ENCODE measurements at regions not wholly inside any gene's neighbourhood (a gene's known extent, or its start where the extent isn't known, plus 50 kb on each side); places are given as distances from the start of the nearest gene placed in this dataset.
A peak's percentile ranks its signal among the peaks of the same experiment; 100 is the strongest.
"Not testable (repeated sequence)": the region's sequence is repeated elsewhere in the genome, so short reads cannot be mapped to it uniquely, and the experiment has no call there.

- no peak for DNase-seq (ENCODE audit: low read depth, low spot score)
These were observed 56.7 kb upstream of the LRFN5 start for GRCh38 chr14:41549821-41550607.

DNA sequence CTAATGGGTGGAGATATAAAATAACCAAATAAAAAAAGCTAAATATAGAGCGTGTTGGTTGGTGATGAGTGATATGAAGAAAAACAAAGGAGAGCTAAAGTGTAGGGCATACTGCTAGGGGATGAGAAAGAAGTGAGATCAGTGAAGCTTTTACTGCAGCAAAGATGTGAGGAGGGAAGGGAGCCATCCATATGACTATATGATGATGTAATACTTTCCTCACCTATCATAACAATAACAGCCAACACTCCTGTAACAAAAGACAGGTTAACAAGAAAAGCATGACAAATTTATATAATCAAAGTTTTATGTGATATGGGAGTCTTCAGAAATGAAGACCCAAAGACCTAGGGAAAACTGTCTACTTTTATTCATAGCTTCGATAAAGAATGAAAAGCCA, 57.4 kb upstream of the LRFN5 start:
- no peak for DNase-seq (ENCODE audit: low read depth, low spot score)

- DNase-seq (ENCODE audit: low read depth, low spot score) = no peak
These were observed 58.0 kb upstream of the LRFN5 start for GRCh38 chr14:41548666-41549065.

DNA sequence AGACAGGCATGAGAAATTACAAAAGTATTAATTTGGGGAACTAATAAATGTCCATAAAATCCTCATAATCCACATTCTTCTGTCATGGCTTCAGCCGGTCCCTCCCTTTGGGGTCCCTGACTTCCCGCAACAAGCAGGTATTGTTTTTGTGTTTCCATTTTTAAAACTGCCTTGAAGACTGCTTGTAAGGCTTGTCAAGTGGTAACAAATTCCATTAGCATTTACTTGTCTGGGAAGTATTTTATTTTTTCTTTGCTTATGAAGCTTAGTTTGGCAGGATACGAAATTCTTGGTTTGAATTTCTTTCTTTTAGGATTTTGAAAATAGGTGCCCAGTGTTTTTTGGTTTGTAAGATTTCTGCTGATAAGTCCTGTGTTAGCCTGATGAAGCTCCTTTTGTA, 65.3 kb upstream of the LRFN5 start:
- no peak for DNase-seq (ENCODE audit: low read depth, low spot score)

DNA sequence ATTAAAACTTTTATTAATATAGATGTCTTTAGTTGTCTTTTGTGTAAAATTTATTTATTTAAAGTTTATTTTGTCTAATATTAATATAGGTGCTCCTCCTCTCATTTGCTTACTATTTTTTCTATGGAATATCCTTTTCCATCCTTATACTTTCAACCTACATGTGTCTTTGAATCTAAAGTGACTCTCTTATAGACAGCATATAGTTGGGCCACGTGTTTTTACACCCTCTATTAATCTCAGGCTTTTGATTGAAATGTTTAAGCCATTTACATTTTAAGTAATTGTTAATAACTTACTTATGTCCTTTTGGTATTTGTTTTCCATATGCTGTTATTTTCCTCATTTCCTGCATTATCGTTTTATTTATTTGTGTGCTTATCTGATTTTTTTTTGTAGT, 74.4 kb upstream of the LRFN5 start:
- DNase-seq (ENCODE audit: low read depth, low spot score) = no peak

GRCh38 chr14:41521891-41522290, 84.8 kb upstream of the LRFN5 start:
- DNase-seq (ENCODE audit: low read depth, low spot score) = no peak

- not testable (repeated sequence) for DNase-seq (ENCODE audit: low read depth, low spot score)
These were observed 88.6 kb upstream of the LRFN5 start for GRCh38 chr14:41518030-41518429.

DNA sequence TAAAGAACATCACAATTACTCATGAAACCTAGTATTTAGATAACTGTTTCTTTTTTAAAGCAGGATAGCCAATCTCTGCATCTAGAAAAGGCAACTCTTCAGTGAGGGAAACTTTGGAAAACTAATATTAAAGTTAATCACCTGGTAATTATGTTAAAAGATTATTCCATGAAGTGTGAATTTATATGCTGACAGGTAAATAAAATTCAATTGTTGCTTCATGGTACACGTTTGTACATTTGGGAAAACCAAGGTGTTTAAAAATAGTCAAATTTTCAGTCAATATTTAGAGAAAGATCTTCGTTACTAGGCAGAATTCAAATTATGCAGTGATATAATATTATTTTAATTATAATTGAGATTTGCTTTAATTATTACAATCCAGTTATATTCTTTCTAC, 100.1 kb upstream of the LRFN5 start:
- DNase-seq (ENCODE audit: low read depth, low spot score) = no peak

GRCh38 chr14:41505491-41505890, 101.2 kb upstream of the LRFN5 start:
- peak; percentile 44 for DNase-seq (ENCODE audit: low read depth, low spot score)

GRCh38 chr14:41498959-41499358, 107.7 kb upstream of the LRFN5 start:
- no peak for DNase-seq (ENCODE audit: low read depth, low spot score)

DNA sequence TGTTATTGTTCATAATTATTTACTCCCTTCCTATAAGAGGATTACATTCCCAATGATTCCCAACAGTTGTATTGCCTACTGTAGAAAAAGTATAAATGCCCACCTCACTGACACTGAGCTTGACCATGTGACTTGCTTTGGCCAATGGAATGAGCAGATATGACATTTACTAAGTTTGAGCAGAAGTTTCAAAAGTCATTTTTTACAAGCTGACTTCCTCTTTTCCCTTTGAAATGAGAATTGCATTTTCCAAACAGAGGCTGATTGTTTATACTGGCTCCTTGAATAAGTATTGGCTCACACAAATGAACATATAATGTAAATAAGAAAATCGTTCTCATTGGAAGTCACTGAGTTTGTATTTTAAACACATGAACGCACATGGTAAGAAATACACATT, 116.4 kb upstream of the LRFN5 start:
- DNase-seq (ENCODE audit: low read depth, low spot score) = no peak

- no peak for DNase-seq (ENCODE audit: low read depth, low spot score)
These were observed 117.2 kb upstream of the LRFN5 start for GRCh38 chr14:41489315-41489972.

DNA sequence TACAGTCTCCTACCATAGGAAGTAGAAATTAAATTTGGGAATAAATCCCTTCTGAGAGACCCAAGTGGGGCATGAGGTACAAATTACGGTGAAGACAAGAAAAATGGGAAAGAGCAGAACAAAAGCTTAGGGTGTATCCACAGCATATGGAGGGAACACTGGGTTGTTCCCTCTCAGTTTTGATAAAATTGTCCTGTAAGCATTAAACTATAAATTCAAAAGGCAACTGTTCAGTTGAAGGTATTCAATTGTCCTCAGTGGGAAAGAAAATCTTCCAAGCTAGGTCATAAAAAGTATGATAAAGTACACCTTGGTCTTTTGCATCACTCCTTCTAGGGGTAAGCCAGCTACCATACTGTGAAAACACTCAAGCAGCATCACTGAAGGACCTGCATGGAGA, 118.3 kb upstream of the LRFN5 start:
- no peak for DNase-seq (ENCODE audit: low read depth, low spot score)

- DNase-seq (ENCODE audit: low read depth, low spot score) = no peak
These were observed 123.8 kb upstream of the LRFN5 start for GRCh38 chr14:41482861-41483260.

DNA sequence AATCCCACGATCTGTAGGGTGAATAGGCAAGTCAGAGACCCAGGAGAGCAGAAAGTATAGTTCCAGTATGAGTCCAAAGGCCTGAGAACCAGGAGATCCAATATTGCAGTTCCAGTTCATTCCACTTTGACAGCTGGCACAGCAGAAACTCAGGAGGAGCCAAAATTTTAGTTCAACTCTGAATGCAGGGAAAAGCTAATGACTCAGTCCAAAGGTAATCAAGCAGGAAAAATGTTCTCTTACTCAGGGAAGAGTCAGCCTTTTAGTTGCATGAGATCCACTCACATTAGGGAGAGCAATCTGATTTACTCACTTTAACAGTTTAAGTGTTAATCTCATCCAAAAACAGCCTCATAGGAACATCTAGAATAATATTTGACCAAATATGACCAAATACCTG, 130.2 kb upstream of the LRFN5 start:
- no peak for DNase-seq (ENCODE audit: low read depth, low spot score)

DNA sequence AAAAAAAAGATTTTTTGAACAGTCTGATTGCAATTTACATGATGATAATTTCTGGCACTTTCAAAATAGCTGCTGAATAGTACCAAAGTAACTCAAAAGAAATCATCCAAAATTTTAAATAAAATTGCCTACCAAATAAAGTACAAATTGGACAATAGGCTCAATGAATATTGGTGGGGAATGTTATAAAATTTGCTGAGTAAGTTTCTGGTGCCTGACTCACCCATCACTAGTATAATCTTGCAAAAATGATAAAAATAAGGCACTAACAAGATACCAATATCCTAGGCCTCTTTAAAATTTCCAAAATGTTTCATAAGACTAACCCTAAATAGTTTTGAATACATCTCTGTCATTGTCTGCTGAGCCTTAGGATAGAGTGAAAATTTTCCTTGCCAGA, 145.3 kb upstream of the LRFN5 start:
- DNase-seq (ENCODE audit: low read depth, low spot score) = no peak

DNA sequence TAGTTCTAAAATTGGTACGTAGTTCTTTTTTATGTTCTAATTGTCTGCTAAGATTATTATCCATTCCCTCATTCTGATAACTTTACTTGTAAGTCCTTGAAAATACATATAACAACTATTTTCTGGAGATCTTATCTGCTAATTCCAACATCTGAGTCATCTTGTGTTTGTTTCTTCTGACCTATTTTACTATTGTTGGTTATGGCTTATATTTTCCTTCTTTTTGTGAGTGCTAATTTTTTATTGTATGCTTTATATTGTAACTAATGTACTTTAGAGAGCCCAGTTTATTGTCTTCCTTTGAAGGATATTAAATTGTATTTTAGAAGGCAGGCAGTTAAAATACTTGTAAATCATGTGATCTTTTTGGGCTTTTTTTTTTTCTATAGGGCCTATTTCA, 149.3 kb upstream of the LRFN5 start:
- no peak for DNase-seq (ENCODE audit: low read depth, low spot score)

GRCh38 chr14:41449066-41449465, 157.6 kb upstream of the LRFN5 start:
- DNase-seq (ENCODE audit: low read depth, low spot score) = no peak

- no peak for DNase-seq (ENCODE audit: low read depth, low spot score)
These were observed 160.7 kb upstream of the LRFN5 start for GRCh38 chr14:41446008-41446407.

DNA sequence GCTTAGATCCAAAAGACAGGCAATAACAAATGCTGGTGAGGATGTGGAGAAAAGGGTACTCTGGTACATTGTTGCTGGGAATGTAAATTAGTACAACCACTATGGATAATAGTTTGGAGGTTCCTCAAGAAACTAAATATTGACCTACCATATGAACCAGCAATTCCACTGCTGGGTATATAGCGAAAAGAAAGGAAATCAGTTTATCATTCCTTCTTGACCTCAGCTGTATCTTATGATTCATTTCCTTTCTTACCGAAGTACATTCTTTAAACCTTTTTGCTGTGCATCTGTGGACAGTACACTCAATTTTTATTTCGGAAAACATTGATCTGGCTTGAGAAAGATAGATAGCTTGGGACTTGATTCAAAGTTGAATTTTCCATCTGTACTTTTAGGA, 183.2 kb upstream of the LRFN5 start:
- DNase-seq (ENCODE audit: low read depth, low spot score) = no peak

GRCh38 chr14:41421308-41421707, 185.4 kb upstream of the LRFN5 start:
- DNase-seq (ENCODE audit: low read depth, low spot score) = not testable (repeated sequence)

DNA sequence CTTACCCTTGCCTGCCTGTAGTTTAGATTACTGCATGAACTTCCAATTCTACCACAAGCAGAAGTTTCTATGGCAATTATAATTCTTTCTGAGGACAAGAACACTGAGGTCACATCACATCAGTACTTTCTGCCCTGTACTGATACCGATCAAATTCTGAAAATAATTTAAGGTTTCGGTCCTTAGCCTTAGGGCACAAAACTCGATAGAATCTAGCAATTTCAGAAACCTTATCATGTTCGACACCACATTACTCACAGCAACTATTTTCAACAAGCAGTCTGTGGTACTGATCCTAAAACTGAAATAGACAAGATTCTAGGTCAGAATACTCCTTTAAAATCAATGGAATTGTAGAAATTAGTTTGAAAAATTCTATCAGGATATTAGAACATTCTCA, 187.0 kb upstream of the LRFN5 start:
- no peak for DNase-seq (ENCODE audit: low read depth, low spot score)

GRCh38 chr14:41418851-41419250, 187.8 kb upstream of the LRFN5 start:
- no peak for DNase-seq (ENCODE audit: low read depth, low spot score)

Data from ELF-1 (cell line).